Superior temporal gyrus (tissue), 1 donor: ENCODE measurements at regions not wholly inside any gene's neighbourhood (a gene's known extent, or its start where the extent isn't known, plus 50 kb on each side); places are given as distances from the start of the nearest gene placed in this dataset.

Source experiments
- DNase-seq: peaks from one replicate; pipeline ENCODE4 v3.0.0-alpha.2; 2016; ENCODE audit errors: extremely low spot score

DNA sequence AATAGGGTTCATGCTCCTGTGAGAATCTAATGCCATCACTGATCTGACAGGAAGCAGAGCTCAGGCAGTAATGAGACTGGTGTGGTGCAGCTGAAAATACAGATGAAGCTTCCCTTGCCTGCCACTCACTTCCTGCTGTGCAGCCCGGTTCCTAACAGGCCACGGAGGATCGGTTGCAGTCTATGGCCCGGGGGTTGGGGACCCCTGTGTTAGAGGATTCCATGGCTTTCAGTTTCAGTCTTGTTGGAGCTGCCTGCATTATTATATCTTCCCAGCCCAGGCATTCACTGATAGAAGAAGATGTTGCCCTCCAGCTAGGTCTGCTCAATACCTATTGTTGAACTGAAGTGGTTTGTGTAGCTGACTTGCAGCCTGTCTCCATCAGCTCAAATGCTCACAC is 1298.8 kb downstream of the TYW1 start:
- no peak for DNase-seq

DNA sequence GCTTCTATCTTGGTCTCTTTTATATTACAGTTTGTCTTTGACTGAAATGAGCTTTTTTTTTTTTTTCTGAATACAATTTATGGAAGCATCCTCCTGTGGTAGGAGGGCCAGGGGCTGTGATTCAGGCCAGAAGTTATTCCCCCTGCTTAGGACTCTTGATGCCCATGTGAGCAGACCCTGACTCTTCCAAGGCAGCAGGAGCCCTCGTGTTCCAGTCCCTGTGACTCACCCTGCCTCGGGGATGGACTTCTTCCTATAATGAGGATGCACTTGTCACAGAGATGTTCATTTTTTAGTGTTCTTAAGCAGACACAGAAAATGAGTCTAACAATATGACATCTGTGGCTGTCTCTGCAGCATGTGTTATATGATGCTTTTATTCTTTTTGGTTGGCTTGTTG is 1293.7 kb upstream of the AUTS2 start:
- DNase-seq: no peak

DNA sequence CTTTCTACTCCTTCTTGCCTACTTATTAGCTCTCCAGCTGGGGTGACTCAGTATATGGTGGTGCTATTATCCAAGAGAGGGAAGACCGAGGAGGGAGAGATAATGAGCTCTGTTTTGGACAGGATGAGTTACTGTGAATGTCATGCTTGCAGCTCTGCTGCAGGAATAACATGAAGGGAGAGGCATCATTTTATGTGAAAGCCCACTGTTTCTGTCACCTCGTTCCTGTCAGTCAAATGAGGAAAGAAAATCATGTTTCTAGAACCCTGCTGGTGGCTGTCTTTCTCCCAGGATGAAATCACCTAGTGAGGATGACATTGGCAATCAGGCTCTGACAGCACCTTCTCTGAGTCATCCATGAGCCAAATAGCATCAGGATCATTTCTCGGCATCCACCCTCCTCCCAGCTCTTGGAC is 1291.6 kb upstream of the AUTS2 start:
- no peak for DNase-seq

DNA sequence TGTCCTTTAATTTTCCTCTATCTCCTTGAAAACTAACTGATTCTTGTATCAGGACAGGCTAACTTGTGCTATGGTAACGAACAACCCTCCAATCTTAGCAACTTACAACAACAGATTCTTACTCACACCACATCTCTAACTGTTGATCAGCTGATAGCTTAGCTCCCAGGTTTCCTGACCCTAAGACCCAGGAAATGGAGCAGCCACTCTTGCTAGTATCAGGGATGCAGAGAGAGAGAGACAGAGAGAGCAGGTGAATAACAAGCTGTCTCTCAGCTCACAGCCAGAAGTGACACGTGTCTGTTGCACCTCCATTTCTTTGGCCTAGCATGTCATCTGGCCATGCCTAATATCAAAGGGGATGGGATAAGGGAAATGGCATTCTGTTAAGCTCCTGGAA is 1289.0 kb upstream of the AUTS2 start:
- DNase-seq: no peak

DNA sequence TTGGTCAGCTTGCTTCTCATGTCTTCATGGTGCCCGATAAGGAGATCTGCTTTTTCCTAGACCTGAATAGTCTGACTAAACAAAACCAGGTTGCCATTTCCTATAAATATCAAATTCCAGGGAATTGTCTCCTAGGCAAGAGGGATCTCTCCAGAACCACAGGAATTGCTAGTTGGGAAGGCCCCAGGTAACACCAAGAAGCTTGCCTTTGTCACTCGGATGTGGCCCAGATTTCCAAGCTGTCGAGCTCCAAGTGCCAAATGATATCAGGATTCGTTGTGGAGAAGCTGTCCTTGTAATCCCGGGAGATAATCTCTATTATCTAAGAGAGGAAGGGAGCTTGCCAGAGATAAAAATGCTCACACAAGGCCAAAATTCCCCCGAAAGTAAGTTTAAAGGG is 1288.5 kb upstream of the AUTS2 start:
- peak; percentile 19 for DNase-seq

DNA sequence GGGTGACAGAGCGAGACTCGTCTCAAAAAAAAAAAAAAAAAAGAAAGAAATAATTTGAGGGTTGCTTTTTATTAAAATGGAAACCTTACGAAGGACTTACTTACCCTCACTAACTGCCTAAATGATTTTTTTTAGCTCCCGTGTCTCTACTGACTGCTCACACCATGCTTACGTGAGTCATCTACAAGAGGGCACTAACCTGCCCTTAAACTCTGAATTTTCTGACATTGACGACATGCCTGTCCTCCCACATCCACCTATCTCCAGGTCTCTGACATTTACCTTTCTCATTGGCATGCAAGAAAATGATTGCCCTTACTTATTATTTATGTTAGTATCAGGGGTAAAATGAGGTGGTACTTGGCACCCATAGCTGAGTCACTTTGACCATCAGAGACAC is 1286.3 kb upstream of the AUTS2 start:
- DNase-seq: no peak

DNA sequence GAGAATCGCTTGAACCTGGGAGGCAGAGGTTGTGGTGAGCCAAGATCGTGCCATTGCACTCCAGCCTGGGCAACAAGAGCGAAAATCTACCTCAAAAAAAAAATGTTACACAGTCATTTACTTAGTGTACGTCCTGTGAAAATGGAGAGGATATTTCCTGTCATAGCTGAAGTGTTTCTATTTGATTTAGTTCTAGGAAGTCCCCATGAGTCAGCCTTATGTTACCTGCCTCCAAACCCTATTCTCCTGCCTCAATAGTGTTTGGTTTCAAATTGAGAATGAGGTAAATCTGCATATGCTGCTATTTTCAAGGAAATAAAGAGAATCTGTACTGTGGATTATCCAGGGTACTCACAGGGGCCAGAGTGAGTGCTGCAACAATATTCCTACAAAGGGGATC is 1284.5 kb upstream of the AUTS2 start:
- DNase-seq: no peak

DNA sequence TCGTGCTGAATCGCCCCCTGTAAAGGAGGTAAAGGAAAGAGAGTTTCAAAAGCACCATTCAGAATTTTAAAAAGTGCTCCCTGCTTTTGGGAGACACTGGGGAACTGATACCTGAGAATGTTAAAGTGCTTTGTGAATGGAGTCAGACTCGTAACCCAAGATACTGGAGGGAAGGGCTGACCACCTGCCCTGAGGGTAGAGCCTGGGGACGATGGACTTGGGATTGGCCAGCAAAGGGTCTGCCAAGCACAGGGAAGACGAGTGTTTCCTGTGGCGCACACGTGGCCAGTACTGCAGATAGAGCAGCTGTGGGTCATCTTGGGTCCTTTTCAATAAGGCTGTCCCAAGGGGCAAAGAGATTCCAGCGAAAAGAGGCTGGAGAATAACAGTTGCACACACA is 1284.1 kb upstream of the AUTS2 start:
- no peak for DNase-seq

DNA sequence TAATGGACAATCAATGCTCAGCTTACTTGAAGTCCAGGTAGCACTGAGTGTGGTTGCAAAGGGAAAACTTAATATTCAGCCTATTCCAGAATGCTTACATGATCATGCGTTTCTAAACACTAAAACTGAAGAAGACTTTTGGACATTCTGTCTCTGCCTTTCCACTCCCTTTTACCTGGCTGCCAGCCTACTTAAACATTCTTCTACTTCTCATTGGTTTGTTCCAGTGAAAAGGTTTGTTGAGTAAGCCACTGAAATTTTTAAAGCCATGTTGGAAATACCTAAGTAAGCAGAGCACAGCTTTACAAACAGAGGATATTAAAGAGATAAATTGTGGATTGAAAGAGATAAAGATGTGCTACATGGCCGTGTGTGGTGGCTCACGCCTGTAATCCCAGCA is 1280.8 kb upstream of the AUTS2 start:
- no peak for DNase-seq

DNA sequence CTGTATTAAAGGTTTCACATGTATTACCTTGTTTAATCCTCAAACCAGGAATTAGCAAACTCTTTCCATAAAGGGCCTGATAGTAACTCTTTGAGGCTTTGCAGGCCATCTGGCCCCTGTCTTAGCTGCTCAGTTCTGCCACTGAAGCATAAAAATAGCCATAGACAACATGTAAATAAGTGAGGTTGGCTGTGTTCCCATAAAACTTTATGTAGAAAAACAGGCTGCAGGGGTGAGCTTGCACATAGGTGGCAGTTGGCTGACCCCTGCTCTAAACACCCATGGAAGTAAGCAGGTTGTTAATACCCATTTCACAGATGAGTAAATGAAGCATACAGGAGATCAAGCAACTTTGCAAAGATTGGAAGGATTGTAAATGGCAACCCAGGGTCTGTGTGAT is 1279.2 kb upstream of the AUTS2 start:
- DNase-seq: no peak

DNA sequence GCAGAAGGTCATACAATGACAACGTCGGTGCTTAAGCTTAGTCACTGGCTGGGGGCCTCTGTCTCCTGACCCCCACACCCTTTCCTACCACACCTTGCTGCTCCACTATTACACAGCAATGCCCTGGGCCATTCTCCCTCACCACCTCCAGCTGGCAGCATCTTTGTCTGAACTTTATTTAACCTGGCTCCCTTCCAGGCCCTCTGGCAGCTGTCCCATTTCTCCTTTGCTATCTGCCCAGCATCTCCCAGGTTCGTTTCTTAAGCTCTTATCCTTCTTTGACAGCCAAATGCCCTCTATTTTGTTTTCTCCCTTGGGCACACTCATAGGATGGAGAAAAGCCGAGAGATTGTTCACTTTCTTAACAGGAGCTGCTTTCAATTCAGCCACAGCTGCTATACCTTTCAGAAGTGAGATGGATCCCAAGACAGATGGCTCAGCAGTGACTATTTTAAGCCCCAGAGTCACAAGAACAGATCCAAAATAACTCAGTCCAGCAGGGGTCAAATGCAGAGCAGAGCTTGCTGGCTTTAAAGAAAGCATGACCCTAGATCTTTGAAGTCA is 1277.1 kb upstream of the AUTS2 start:
- peak; percentile 66 for DNase-seq

DNA sequence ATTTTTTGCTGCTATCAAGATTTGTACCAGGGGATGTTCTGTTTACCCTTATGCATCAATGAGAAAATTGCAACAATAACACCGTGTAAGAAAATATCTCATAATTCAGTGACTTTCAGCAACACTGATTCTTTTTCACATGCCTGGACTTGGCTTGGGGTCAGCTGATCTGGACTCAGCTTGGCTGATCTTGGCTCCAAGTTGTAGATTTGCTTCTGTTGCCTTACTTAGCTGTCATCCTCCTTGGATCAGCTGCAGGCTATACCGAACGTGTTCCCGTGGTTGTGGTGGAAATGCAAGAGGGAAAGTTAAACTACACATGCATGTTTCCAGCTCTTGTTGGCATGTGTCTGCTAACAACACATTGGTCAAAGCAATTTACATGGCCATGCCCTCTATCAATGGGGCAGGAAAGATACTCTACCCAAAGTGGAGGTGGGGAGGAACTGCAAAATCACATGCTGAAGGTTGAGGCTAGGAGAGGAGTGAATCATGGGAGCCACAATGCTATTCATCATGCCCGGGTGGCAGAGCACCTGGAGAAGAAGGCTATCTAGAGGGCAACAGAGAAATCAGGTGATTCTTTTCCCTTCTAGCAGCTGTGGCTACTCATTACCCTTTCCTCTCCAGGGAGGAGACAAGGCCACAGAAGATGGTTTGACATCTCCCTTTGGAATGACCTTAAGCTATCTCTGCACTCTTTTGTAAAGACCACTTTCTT is 1276.3 kb upstream of the AUTS2 start:
- peak; percentile 33 for DNase-seq

DNA sequence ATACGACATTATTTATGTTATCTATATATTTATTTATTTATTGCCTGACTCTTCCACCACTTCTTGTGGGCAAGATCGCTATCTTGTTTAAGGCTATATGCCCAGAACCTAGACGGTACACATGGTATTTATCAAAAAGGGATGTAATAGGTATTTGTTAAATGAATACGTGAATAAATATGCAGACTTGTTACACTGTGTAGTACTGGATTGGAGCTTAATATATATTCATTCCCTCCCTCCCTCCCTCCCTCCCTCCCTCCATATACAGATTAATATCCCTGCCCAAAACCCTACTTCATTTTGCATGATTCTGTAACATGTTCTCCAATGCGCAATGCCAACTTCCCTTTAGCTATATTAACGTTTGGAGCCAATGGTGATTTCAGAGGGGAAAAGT is 1273.7 kb upstream of the AUTS2 start:
- no peak for DNase-seq

DNA sequence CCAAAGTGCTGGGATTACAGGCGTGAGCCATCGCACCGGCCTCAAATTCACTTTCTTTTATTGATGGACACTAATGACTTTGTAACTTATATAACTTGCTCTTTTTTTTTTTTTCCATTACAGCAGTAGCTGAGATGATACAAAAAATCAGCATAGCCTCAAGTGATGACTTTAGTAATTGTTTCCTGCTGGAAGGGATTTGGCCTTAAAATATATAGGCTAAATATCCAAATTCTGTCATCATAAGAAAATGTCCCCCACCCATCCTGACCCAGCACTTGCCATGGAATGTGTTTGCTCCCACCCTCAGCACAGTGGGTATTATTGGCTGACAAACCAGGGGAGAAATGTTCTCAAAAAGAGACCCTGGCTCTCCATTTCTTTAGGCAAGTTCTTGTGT is 1264.1 kb upstream of the AUTS2 start:
- no peak for DNase-seq

DNA sequence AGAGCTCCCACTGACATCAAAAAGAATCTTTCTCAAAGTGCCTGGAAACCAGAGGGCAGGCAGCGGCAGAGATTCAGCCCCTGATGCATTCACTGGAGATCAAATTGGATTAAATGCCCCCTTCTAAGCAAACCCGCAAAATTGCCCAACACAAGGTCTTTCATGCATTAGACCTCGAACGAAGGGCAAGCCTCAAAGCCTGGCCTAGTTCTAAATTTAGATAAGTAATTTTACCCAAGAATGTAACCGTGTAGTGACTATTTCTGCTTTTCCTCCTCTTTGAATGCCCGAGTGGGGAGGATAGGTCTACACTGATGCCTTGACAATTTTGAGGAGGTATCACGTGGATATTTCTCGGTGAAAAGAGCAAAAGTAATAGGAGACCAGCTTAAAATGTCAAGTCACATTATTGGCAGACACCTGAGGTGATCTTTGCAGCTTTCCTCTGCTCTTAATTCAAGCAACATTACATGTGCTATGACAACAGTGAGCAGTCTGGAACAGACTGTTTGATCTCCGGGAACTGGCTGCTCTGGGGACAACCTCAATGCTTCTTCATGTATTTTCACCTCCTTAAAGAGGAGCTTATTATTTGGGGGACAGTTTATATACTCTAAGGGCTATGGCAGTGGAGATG is 1263.5 kb upstream of the AUTS2 start:
- no peak for DNase-seq

DNA sequence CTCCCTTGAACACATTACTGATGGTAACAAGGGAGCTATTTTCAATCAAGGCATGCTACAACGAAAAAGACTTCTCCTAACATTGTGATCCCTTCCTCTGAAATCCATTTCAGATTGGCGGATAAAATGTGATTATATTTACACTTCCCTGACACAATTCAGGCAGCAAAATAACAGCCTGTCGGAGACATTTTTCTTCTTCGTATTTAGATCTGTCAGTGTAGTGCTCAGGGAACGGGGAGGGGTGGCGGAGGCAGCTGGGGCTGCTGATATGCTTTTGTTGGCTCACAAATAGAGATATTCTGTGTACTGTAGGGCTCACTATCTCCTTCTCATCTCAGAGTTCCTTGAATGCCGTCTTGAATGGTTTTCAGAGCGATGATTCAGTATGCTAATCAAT is 1261.7 kb upstream of the AUTS2 start:
- DNase-seq: no peak

DNA sequence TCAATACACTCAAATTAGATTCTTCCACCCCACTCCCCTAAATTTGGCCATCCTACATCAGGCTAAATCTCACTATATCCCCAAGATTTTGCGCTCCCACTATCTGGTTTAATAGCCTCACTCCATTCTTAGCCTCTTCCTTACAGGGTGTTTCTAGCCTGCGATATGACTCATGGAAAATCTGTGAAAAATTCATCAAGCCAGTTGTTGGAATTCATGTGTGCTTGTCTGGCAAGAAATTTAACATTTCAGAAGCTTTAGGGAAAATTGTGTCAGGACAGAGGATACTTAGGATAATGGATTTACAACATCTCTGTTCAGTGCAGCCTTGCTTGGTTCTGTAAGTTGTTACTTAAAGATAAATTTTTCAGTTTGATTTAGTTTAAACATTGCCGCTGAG is 1249.9 kb upstream of the AUTS2 start:
- peak; percentile 59 for DNase-seq

DNA sequence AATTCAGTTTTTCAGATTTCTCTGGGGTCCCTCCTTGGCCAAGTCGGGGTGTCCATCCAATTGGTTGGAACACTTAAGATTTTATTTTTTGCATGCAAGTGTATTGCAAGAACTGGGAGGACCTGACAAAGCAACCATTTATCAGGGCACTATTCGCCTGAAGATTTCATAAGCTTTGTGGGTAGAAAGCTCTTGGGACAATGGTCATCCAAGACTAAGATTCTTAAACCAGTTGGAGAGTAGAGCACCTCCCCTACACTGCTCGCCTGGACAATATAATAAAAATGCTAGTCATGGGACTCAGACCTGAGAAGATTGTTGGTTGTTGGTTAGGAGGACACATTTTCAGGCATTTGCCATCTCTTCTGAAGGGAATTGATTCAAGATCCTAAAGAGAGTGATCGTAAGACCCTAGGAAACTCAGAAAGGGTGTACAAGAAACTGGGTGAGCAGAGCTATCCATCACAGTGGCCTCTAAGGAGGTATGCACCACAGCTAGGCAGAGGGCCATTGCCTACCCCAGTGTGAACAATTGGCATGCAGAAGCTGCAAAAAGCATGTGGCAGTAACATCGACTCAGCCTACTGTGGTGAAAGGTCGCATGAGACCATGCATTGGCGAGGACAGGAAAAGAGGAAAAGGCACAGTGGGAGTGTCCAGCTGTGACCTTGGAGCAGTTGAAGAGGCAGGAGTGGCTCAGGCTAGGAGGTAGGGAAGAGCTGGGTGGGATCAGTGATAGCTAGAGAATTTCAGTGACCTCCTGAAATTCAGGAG is 1235.3 kb upstream of the AUTS2 start:
- no peak for DNase-seq

DNA sequence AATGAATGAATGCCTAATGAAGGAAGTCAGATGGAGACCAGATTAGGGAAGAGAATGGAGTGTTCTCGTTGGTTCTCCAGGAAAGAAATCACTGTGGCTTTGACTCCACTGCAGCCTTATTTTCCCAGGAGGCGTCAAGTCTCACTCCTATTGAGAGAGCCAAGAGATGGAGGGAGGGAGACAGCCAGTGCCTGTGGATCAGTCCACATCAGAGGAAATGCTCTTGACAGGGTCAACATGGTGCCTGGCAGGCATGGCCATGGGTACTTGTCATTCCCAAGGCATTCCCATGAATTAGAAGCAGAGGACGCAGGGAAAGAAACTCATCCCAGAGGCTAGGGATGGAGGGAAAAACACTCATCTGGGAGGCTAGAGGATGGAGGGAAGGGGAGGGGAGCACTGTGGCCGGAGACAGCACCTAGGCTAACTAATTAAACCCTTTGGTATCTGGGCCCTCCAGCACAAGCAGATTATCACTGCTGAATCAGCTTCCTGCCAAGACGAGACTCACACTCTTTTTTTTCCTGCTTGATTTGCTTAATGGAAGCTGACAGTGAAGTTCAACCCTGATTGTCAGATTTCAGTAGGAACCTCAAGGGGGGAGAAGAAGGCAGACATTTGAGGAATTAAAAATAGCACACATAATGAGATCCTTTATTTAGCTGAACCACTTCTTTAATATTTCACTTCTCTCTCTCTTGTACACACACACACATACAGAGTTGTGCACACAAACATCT is 1233.2 kb upstream of the AUTS2 start:
- DNase-seq: no peak

DNA sequence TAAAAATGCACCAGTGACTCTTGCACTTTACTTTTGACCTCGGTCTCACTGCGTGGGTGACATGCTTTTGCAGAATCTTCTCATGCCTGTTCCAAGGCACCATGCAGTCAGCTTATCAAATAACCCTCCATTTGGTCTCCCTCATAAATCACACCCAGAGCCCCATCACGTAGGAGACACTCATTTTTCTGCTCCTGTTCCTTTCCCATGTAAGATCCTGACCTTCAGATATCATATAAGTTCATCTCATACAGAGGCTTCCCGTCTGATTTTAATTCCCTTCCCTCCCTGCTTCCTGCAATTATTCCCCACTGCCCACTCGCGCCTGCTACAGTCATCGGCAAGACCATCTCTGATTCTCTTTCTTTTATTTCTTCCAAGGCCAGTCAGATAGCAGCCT is 1226.3 kb upstream of the AUTS2 start:
- no peak for DNase-seq

DNA sequence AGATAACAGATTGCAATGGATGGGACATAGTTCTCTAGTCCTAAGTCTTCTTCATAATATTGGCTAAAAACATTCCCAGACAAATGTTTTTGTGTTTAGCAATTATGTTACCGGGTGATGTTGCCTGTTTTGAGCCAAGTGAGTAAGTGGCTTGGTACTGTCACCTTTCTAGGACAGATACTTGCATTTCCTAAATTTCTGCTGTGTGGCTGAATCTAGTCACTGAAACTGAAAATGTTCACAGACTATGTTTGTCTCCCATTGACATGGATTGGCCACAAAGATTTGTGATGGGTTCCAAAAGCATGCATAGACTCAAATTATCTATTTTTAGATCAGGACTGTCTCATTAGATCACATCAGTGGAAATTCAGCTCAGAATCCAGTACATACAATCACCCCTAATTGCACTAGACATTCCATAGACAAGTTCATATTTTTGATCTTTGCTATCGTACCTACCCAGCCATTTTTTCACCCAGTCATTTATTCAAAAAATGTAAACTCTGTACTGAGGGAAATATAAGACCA is 1222.1 kb upstream of the AUTS2 start:
- no peak for DNase-seq

DNA sequence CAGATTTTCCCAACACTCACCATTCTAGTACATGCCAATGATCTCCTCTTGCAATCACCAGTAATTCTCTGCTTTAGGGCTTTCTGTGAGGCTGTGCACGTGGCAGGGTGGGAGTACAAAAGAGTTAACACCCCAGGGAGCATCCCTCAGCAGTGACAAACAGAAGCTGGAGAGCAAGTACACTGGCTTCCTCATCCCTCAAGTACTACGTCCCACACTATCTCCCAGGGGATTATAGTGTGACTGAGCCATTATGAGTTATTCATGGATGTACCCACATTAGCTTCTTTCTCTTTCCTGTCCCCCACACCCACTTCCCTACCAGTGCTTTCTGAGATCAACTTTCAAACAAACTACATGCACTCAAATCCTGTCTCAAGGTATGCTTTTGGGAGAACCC is 1216.5 kb upstream of the AUTS2 start:
- no peak for DNase-seq
